Endothelial cell (in vitro differentiated cells): ENCODE measurements at regions not wholly inside any gene's neighbourhood (a gene's known extent, or its start where the extent isn't known, plus 50 kb on each side); places are given as distances from the start of the nearest gene placed in this dataset.

Experiments used
- DNase-seq: peaks from one replicate; pipeline ENCODE4 v3.0.0; 2021; ENCODE audit warnings: low spot score
- H3K27ac Mint-ChIP-seq: one replicate; pipeline ENCODE4 v1.8.0; 2021; ENCODE audit warnings: mixed read lengths, inconsistent platforms; ENCODE audit not compliant: unreplicated experiment
- H3K27me3 Mint-ChIP-seq: one replicate; pipeline ENCODE4 v1.8.0; 2021; ENCODE audit warnings: mild to moderate bottlenecking, moderate library complexity, mixed read lengths, inconsistent platforms; ENCODE audit not compliant: unreplicated experiment
- H3K36me3 Mint-ChIP-seq: one replicate; pipeline ENCODE4 v1.8.0; 2021; ENCODE audit warnings: mild to moderate bottlenecking, low read depth, mixed read lengths, inconsistent platforms; ENCODE audit not compliant: unreplicated experiment
- H3K4me1 Mint-ChIP-seq: one replicate; pipeline ENCODE4 v1.8.0; 2021; ENCODE audit warnings: mild to moderate bottlenecking, mixed read lengths, inconsistent platforms; ENCODE audit not compliant: unreplicated experiment
- H3K4me3 Mint-ChIP-seq: one replicate; pipeline ENCODE4 v1.8.0; 2021; ENCODE audit warnings: mild to moderate bottlenecking, mixed read lengths, inconsistent platforms; ENCODE audit not compliant: unreplicated experiment
- H3K9me3 Mint-ChIP-seq: one replicate; pipeline ENCODE4 v1.8.0; 2021; ENCODE audit warnings: mixed read lengths, inconsistent platforms; ENCODE audit not compliant: unreplicated experiment
- TF ChIP-seq, protein P1 (sequence below): fragments of 200-600 bp; sonication (generic); IDR thresholded peaks from one replicate; pipeline ENCODE4 v1.5.0; 2021; ENCODE audit warnings: antibody characterized with exemption; ENCODE audit not compliant: unreplicated experiment

DNA sequence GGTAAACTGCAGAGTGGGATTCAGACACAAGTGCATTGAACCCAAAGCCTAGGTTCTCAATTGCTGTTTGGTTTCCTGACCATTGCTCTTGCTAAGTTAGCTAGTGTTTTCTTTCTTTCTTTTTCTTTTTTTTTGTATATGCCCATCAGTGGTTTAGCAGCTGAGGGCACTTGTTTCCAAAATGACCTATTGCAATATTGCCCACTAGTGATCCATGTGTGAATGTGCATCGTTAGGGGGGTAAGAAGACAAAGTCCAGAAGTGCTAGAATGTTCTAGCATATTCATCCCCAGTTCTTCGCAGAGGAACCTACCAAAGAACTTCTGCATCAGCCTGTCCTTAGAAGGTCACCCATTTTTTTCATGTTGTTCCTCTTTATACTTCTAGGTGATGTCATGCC is 252.8 kb upstream of the GPR26 start:
- DNase-seq, result no peak
- Mint-ChIP-seq H3K4me1 (no peaks in the 10 kb centered on the region), H3K4me3 (no peak overlapping the region), H3K27ac (no peak overlapping the region), H3K9me3 (no peaks in the 10 kb centered on the region), H3K27me3 (no peaks in the 10 kb centered on the region), H3K36me3 (no peaks in the 10 kb centered on the region)
- TF ChIP-seq, protein P1, sequence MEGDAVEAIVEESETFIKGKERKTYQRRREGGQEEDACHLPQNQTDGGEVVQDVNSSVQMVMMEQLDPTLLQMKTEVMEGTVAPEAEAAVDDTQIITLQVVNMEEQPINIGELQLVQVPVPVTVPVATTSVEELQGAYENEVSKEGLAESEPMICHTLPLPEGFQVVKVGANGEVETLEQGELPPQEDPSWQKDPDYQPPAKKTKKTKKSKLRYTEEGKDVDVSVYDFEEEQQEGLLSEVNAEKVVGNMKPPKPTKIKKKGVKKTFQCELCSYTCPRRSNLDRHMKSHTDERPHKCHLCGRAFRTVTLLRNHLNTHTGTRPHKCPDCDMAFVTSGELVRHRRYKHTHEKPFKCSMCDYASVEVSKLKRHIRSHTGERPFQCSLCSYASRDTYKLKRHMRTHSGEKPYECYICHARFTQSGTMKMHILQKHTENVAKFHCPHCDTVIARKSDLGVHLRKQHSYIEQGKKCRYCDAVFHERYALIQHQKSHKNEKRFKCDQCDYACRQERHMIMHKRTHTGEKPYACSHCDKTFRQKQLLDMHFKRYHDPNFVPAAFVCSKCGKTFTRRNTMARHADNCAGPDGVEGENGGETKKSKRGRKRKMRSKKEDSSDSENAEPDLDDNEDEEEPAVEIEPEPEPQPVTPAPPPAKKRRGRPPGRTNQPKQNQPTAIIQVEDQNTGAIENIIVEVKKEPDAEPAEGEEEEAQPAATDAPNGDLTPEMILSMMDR, result no peak

DNA sequence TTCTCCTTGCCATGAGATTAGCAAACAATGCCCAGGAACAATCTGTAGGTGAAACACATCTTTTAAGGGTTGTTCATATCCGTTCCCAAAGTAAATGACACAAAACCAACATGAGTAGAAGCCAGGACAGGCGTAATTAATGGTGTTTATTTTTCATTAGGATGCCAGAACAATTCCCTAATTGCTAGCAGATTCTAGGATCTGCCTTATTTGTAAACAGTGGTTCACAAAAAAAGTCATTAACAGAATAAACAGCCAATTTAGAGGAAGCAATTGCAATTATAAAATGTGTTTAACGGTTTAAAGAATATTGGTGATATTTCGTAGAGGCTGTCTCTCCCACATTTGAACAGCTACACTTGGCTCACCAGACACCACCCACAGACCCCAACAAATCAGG is 250.6 kb upstream of the GPR26 start:
- TF ChIP-seq, protein P1, result no peak
- H3K9me3 Mint-ChIP-seq, result no peaks in the 10 kb centered on the region
- peaks cover 3% of the 10 kb centered on the region for H3K4me1 Mint-ChIP-seq
- H3K27ac Mint-ChIP-seq, result no peak overlapping the region
- H3K36me3 Mint-ChIP-seq, result no peaks in the 10 kb centered on the region
- no peak overlapping the region for H3K4me3 Mint-ChIP-seq
- no peak for DNase-seq
- peaks cover 2% of the 10 kb centered on the region for H3K27me3 Mint-ChIP-seq

DNA sequence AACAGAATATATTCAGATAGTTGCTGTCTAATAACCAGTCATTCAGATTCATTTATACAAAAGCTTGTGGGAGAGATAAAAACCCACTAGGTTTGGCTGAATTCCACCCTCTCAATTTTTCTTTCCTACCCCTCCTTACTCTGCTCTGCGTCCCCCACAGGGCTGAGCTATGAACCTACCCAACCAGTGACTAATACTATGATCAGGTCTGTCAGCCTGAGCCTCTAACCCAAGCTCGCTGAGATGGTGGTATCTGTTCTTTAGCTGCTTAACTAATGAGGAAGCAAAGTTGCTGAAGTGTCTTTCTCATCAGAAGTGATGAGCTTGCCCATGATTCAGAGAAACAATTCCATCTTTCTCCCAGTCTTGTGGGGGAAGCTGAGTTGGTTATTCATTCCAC is 248.7 kb upstream of the GPR26 start:
- Mint-ChIP-seq H3K36me3 (no peaks in the 10 kb centered on the region), H3K4me1 (peaks cover 3% of the 10 kb centered on the region), H3K27me3 (peaks cover 2% of the 10 kb centered on the region), H3K4me3 (no peak overlapping the region), H3K9me3 (no peaks in the 10 kb centered on the region), H3K27ac (no peak overlapping the region)
- DNase-seq, result no peak
- TF ChIP-seq, protein P1, result no peak

DNA sequence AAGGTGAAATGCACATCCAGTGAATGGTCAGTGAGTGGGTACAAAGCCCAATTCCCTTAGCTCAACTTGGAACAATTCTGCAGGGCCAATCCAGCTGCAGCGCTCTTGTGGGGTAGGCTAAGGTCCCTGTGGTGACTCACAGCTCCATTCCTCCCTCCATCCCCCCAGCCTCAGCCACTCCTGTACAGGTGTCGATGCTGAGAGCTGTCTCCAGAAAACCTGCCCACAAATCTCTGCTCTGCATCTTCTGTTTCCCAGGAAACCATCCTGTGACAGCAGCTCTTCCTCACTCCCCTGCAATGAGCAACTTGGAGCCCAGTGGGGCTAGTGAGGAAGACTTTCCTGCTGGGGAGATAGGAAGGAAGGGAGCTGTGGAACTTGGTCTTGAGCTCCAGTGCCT is 244.7 kb upstream of the GPR26 start:
- no peak overlapping the region for H3K4me3 Mint-ChIP-seq
- peaks cover 2% of the 10 kb centered on the region for H3K27me3 Mint-ChIP-seq
- H3K4me1 Mint-ChIP-seq, result peaks cover 3% of the 10 kb centered on the region
- no peak overlapping the region for H3K27ac Mint-ChIP-seq
- no peaks in the 10 kb centered on the region for H3K9me3 Mint-ChIP-seq
- H3K36me3 Mint-ChIP-seq, result no peaks in the 10 kb centered on the region
- TF ChIP-seq, protein P1, result no peak
- DNase-seq, result no peak

DNA sequence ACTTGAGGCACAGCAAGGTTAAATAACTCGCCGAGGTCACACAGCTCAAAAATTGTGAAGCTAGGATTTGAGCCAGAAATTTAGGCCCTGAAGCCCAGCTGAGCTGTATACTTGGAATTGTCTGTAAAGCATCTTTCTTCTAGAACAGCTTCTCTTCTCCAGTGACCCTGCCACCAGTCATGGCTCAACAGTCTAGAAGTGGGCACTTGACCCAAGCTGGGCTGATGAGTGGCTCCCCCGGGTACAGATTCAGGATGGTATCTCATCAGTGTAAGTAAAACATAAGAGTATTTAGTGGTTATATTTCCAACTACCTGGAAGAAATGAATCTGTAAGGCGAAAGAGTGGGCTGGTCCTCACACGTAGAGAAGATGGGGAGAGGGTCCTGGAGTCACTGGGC is 243.9 kb upstream of the GPR26 start:
- peaks cover 3% of the 10 kb centered on the region for H3K4me1 Mint-ChIP-seq
- TF ChIP-seq, protein P1, result no peak
- H3K27ac Mint-ChIP-seq, result no peak overlapping the region
- no peak for DNase-seq
- peaks cover 2% of the 10 kb centered on the region for H3K27me3 Mint-ChIP-seq
- no peaks in the 10 kb centered on the region for H3K9me3 Mint-ChIP-seq
- H3K4me3 Mint-ChIP-seq, result no peak overlapping the region
- no peaks in the 10 kb centered on the region for H3K36me3 Mint-ChIP-seq
